ENCODE measurements at regions not wholly inside any gene's neighbourhood (a gene's known extent, or its start where the extent isn't known, plus 50 kb on each side); places are given as distances from the start of the nearest gene placed in this dataset.
A peak's percentile ranks its signal among the peaks of the same experiment; 100 is the strongest.

DNA sequence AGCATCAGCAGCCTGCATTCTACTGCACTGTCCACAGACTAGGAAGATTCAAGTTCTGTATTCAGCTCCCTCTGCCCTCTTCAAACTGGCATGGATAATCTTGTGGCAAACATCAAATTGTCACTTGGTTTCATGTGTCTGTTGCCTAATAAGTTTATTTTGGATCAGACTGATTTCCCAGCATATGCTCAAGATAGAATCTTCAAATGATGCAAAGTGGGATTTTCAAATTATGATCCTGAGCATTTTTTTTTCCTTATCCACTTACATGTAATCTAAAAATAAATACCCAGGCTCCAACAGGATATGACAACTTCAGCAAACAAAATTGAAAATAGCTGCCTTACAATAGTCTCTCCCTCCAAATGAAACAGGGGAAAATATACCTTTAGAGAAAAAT is 160.9 kb upstream of the VRK2 start:
- Histone ChIP-seq H2AFZ (ENCODE audit: low read length, unreplicated experiment) (peak overlapping the region; percentile 45), H3K36me3 (ENCODE audit: insufficient read depth, low read length) (no peaks in the 10 kb centered on the region), H3K4me3 (ENCODE audit: low read depth, low read length) (no peak overlapping the region), H3K27ac (ENCODE audit: low read depth, low read length) (no peak overlapping the region), H3K4me1 (ENCODE audit: control insufficient read depth, insufficient read depth, low read length, unreplicated experiment) (peaks cover 34% of the 10 kb centered on the region), H3K27me3 (ENCODE audit: insufficient read depth, low read length) (no peaks in the 10 kb centered on the region), H3K79me2 (ENCODE audit: control insufficient read depth, insufficient read depth, low read length, unreplicated experiment) (no peaks in the 10 kb centered on the region)

DNA sequence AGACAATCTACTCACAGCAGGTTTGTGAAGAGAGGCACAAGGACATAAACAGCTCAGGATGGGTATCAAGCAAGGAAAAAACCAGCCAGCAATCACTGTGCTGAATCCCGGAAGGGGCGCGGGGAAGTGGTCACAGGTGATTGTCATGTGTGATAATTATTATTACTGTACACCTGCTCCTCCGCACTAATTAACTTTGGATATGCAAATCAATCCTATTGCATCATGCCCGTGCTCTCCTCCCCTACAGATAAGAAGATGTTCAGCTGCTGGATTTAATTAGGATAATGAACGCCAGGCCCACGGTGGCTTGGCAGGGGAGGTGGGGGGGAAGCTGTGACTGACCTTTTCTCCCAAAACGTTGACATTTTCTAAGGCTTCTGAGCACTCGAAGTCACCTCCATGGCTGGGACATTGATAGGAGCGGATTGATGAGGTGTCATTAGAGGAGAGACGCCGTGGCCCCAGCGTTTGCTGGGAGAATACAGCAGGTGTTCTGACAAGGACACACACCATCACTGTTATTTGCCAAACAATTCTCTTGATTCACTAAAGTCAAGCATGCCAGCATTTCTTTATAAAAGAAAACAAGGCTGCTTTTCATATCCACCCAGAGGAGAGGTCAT is 160.3 kb upstream of the VRK2 start:
- no peaks in the 10 kb centered on the region for H3K36me3 ChIP-seq (ENCODE audit: insufficient read depth, low read length)
- no peak overlapping the region for H3K4me3 ChIP-seq (ENCODE audit: low read depth, low read length)
- no peaks in the 10 kb centered on the region for H3K27me3 ChIP-seq (ENCODE audit: insufficient read depth, low read length)
- H2AFZ ChIP-seq (ENCODE audit: low read length, unreplicated experiment): no peak overlapping the region
- no peaks in the 10 kb centered on the region for H3K79me2 ChIP-seq (ENCODE audit: control insufficient read depth, insufficient read depth, low read length, unreplicated experiment)
- no peak overlapping the region for H3K27ac ChIP-seq (ENCODE audit: low read depth, low read length)
- peaks cover 34% of the 10 kb centered on the region for H3K4me1 ChIP-seq (ENCODE audit: control insufficient read depth, insufficient read depth, low read length, unreplicated experiment)

- H3K79me2 ChIP-seq (ENCODE audit: control insufficient read depth, insufficient read depth, low read length, unreplicated experiment): no peaks in the 10 kb centered on the region
- H3K4me1 ChIP-seq (ENCODE audit: control insufficient read depth, insufficient read depth, low read length, unreplicated experiment): peaks cover 16% of the 10 kb centered on the region
- H3K4me3 ChIP-seq (ENCODE audit: low read depth, low read length): no peak overlapping the region
- no peak overlapping the region for H2AFZ ChIP-seq (ENCODE audit: low read length, unreplicated experiment)
- H3K36me3 ChIP-seq (ENCODE audit: insufficient read depth, low read length): no peaks in the 10 kb centered on the region
- H3K27me3 ChIP-seq (ENCODE audit: insufficient read depth, low read length): no peaks in the 10 kb centered on the region
- no peak overlapping the region for H3K27ac ChIP-seq (ENCODE audit: low read depth, low read length)
Measured at GRCh38 chr2:57888463-57888862, 158.1 kb upstream of the VRK2 start.

DNA sequence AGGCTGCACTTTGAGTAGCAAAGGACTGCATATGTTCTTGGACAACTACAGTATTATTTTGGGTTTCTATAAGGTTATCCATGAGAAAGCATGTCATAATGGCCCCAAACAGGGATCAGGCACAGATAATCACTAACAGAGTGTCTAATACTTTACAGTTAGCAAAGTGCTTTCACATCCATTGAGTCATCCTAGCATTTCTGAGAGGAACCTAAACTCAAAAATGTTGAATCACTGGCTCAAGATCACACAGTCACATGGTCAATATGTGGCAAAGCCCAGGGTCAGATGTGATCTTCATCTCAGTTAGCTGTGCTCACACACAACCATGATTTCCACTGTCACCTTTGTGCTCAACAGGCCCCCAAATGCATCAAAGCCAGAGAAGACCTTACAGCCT is 156.1 kb upstream of the VRK2 start:
- H3K4me3 ChIP-seq (ENCODE audit: low read depth, low read length): no peak overlapping the region
- H3K4me1 ChIP-seq (ENCODE audit: control insufficient read depth, insufficient read depth, low read length, unreplicated experiment): peaks cover 15% of the 10 kb centered on the region
- no peaks in the 10 kb centered on the region for H3K79me2 ChIP-seq (ENCODE audit: control insufficient read depth, insufficient read depth, low read length, unreplicated experiment)
- H3K27ac ChIP-seq (ENCODE audit: low read depth, low read length): no peak overlapping the region
- no peak overlapping the region for H2AFZ ChIP-seq (ENCODE audit: low read length, unreplicated experiment)
- no peaks in the 10 kb centered on the region for H3K27me3 ChIP-seq (ENCODE audit: insufficient read depth, low read length)
- no peaks in the 10 kb centered on the region for H3K36me3 ChIP-seq (ENCODE audit: insufficient read depth, low read length)

DNA sequence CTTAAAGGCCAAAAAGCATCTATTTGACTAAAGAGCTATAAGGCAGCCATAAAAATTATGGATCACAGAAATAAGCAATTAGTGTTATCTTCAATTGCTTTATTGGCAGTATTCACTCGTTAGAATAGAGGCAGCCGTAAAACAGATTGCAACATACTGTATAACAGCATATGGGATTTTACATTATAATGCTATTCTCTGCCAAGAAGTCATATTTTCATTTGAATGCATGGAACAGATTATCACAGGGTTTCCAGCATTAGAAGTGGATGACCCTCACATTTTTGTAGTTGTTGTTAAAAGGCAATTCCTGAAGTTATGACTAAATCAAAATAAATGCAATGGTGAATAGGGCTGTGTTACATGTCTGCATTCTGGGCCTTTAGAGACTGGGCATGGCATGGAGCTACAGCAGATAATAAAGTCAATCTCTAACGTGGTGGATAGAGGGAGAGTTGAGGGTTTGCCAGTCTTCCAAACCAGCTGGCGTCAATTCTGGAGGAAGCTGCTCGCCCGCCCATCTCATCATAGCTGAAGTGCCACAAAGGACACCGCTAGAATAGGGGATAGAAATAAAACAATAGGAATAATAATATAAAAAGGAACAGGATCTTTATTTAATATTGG is 155.4 kb upstream of the VRK2 start:
- Histone ChIP-seq H2AFZ (ENCODE audit: low read length, unreplicated experiment) (peak overlapping the region; percentile 49), H3K27ac (ENCODE audit: low read depth, low read length) (0 out of 2 replicates have a peak overlapping the region, but pooled peaks have one; percentile 9), H3K27me3 (ENCODE audit: insufficient read depth, low read length) (no peaks in the 10 kb centered on the region), H3K36me3 (ENCODE audit: insufficient read depth, low read length) (no peaks in the 10 kb centered on the region), H3K4me3 (ENCODE audit: low read depth, low read length) (no peak overlapping the region), H3K4me1 (ENCODE audit: control insufficient read depth, insufficient read depth, low read length, unreplicated experiment) (peaks cover 8% of the 10 kb centered on the region), H3K79me2 (ENCODE audit: control insufficient read depth, insufficient read depth, low read length, unreplicated experiment) (no peaks in the 10 kb centered on the region)

- H3K4me1 ChIP-seq (ENCODE audit: control insufficient read depth, insufficient read depth, low read length, unreplicated experiment): peaks cover 7% of the 10 kb centered on the region
- H3K4me3 ChIP-seq (ENCODE audit: low read depth, low read length): no peak overlapping the region
- H3K79me2 ChIP-seq (ENCODE audit: control insufficient read depth, insufficient read depth, low read length, unreplicated experiment): no peaks in the 10 kb centered on the region
- H3K36me3 ChIP-seq (ENCODE audit: insufficient read depth, low read length): no peaks in the 10 kb centered on the region
- no peak overlapping the region for H3K27ac ChIP-seq (ENCODE audit: low read depth, low read length)
- H2AFZ ChIP-seq (ENCODE audit: low read length, unreplicated experiment): no peak overlapping the region
- no peaks in the 10 kb centered on the region for H3K27me3 ChIP-seq (ENCODE audit: insufficient read depth, low read length)
Measured at GRCh38 chr2:57892920-57893319, 153.7 kb upstream of the VRK2 start.

DNA sequence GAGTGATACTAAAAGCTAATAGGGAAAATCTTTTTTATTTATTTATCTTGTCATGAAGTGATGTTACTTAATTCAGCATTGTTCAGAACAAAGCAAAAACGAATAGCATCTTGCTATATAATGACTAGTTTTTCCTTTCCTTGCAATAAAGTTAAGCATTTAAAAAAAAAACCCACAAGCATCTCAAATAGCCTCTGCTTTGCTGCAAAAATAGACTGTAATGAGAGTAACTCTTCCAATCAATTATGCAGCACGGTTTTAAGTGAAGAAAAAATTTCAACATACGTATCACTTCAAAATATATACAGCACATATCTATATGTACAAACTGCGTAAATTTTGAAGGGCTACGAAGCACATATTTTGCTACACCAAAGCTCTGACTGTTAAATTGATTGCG is 153.3 kb upstream of the VRK2 start:
- H3K27me3 ChIP-seq (ENCODE audit: insufficient read depth, low read length): no peaks in the 10 kb centered on the region
- no peak overlapping the region for H3K27ac ChIP-seq (ENCODE audit: low read depth, low read length)
- no peak overlapping the region for H2AFZ ChIP-seq (ENCODE audit: low read length, unreplicated experiment)
- no peaks in the 10 kb centered on the region for H3K79me2 ChIP-seq (ENCODE audit: control insufficient read depth, insufficient read depth, low read length, unreplicated experiment)
- H3K4me3 ChIP-seq (ENCODE audit: low read depth, low read length): no peak overlapping the region
- peaks cover 7% of the 10 kb centered on the region for H3K4me1 ChIP-seq (ENCODE audit: control insufficient read depth, insufficient read depth, low read length, unreplicated experiment)
- no peaks in the 10 kb centered on the region for H3K36me3 ChIP-seq (ENCODE audit: insufficient read depth, low read length)

DNA sequence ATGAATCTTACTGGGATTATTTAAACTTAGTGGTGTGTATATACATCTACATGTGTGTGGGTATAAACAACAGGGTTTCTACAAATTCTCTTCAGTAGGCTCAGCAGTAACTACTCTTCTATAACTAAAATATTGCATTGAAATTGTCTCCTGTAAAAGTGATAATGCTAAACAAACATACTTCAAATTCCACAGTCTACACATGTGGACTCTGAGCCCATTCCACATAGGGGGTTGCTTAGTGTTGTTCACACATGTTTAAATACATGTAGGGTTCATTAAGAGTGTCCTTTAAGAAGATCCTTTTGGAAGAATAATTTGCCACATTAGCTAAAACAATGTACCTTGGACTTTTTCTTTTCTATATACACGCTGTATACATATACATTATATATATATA is 152.8 kb upstream of the VRK2 start:
- no peak overlapping the region for H3K27ac ChIP-seq (ENCODE audit: low read depth, low read length)
- H3K4me3 ChIP-seq (ENCODE audit: low read depth, low read length): no peak overlapping the region
- no peaks in the 10 kb centered on the region for H3K36me3 ChIP-seq (ENCODE audit: insufficient read depth, low read length)
- no peaks in the 10 kb centered on the region for H3K27me3 ChIP-seq (ENCODE audit: insufficient read depth, low read length)
- no peaks in the 10 kb centered on the region for H3K79me2 ChIP-seq (ENCODE audit: control insufficient read depth, insufficient read depth, low read length, unreplicated experiment)
- H2AFZ ChIP-seq (ENCODE audit: low read length, unreplicated experiment): no peak overlapping the region
- H3K4me1 ChIP-seq (ENCODE audit: control insufficient read depth, insufficient read depth, low read length, unreplicated experiment): peaks cover 7% of the 10 kb centered on the region

DNA sequence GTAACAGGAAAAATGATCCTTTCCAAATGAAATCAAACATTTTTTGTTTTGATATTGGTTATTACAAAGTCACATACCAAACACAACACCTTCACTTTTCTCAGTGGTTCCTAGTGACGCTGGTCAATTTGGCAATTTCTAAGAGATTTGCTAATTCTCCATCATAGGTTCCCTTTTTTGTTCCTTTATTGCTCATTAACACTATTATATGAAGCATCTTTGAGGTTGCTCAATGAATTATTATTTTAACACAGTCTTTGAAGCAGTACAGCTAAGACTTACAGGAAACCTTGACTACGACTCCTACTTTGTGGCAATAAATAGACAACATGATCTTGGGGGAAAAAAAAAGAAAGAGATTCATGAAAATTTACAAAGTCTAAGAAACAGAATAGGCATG is 152.2 kb upstream of the VRK2 start:
- H2AFZ ChIP-seq (ENCODE audit: low read length, unreplicated experiment): no peak overlapping the region
- no peaks in the 10 kb centered on the region for H3K27me3 ChIP-seq (ENCODE audit: insufficient read depth, low read length)
- peaks cover 7% of the 10 kb centered on the region for H3K4me1 ChIP-seq (ENCODE audit: control insufficient read depth, insufficient read depth, low read length, unreplicated experiment)
- no peak overlapping the region for H3K4me3 ChIP-seq (ENCODE audit: low read depth, low read length)
- H3K36me3 ChIP-seq (ENCODE audit: insufficient read depth, low read length): no peaks in the 10 kb centered on the region
- no peaks in the 10 kb centered on the region for H3K79me2 ChIP-seq (ENCODE audit: control insufficient read depth, insufficient read depth, low read length, unreplicated experiment)
- H3K27ac ChIP-seq (ENCODE audit: low read depth, low read length): no peak overlapping the region

- Histone ChIP-seq H3K4me1 (ENCODE audit: control insufficient read depth, insufficient read depth, low read length, unreplicated experiment) (no peaks in the 10 kb centered on the region), H3K27ac (ENCODE audit: low read depth, low read length) (no peak overlapping the region), H2AFZ (ENCODE audit: low read length, unreplicated experiment) (no peak overlapping the region), H3K27me3 (ENCODE audit: insufficient read depth, low read length) (no peaks in the 10 kb centered on the region), H3K79me2 (ENCODE audit: control insufficient read depth, insufficient read depth, low read length, unreplicated experiment) (no peaks in the 10 kb centered on the region), H3K4me3 (ENCODE audit: low read depth, low read length) (no peak overlapping the region), H3K36me3 (ENCODE audit: insufficient read depth, low read length) (no peaks in the 10 kb centered on the region)
Measured at GRCh38 chr2:57897920-57898319, 148.7 kb upstream of the VRK2 start.

GRCh38 chr2:57899898-57900297 is 146.7 kb upstream of the VRK2 start:
- no peak overlapping the region for H3K4me3 ChIP-seq (ENCODE audit: low read depth, low read length)
- H3K27me3 ChIP-seq (ENCODE audit: insufficient read depth, low read length): no peaks in the 10 kb centered on the region
- no peaks in the 10 kb centered on the region for H3K4me1 ChIP-seq (ENCODE audit: control insufficient read depth, insufficient read depth, low read length, unreplicated experiment)
- no peak overlapping the region for H3K27ac ChIP-seq (ENCODE audit: low read depth, low read length)
- no peak overlapping the region for H2AFZ ChIP-seq (ENCODE audit: low read length, unreplicated experiment)
- H3K36me3 ChIP-seq (ENCODE audit: insufficient read depth, low read length): no peaks in the 10 kb centered on the region
- H3K79me2 ChIP-seq (ENCODE audit: control insufficient read depth, insufficient read depth, low read length, unreplicated experiment): no peaks in the 10 kb centered on the region
